NCI-H524 (cell line): ENCODE measurements at regions not wholly inside any gene's neighbourhood (a gene's known extent, or its start where the extent isn't known, plus 50 kb on each side); places are given as distances from the start of the nearest gene placed in this dataset.

Experiments
- DNase-seq, 2 experiments: peaks; one replicate each; lab custom pipeline; 2025; lab: John Stamatoyannopoulos, UW

DNA sequence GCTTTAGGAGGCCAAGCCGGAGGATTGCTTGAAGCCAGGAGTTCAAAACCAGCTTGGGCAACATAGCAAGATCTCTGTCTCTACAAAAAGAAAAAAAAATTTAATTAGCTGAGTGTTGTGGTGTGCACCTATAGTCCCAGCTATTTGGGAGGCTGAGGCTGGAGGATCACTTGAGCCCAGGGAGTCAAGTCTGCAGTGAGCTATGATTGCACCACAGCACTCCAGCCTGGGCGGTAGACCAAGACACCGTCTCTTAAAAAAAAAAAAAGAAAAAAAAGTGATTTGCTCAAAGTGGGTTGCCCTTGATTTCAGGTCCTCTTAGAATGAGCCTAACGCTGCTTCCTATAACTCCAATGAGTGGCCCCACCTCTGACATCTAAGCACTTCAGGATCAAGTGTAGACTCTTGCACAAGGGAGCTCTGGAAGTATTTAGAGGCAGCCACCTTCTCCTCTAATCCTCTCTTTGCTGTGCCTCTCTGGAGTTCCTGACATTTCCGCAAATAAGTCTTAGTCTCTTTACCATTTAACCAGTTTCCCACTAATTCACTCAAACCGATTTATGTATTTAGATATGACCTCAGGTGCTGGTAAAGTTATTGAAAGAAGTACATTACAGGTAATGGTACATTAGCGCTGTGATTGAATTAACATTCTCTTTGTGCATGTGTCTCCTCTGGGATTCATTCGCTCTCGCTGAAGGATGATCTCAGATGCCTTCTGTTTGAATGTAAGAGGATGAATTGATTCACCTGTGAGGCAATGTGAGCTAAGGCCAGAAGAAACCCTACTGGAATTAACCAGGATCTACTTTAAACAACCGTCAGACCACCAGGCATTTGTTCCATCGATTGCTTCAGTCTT is 60.8 kb upstream of the CELF2 start:
- no peak for DNase-seq

DNA sequence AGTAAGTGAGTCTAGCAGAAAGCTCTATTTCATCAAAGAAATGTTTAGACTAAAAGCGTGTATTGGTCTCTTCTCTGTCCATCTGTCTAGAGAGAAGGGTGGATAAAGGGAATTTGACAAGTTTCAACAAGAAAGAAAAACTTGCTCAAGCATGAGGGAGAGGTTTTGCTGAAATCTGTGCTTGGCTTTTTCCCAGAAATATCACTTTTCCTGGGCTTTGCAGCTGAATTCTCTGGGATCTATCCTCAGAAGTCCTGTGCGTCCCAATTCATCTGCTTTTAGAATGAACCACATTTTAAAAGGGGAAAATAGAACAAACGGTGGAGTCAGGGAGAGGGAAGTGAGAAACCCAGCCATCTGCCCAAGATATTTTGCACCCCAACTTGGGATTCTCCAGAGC is 59.6 kb upstream of the CELF2 start:
- DNase-seq, result no peak

GRCh38 chr10:10959666-10960065 is 58.0 kb upstream of the CELF2 start:
- DNase-seq, result no peak

DNA sequence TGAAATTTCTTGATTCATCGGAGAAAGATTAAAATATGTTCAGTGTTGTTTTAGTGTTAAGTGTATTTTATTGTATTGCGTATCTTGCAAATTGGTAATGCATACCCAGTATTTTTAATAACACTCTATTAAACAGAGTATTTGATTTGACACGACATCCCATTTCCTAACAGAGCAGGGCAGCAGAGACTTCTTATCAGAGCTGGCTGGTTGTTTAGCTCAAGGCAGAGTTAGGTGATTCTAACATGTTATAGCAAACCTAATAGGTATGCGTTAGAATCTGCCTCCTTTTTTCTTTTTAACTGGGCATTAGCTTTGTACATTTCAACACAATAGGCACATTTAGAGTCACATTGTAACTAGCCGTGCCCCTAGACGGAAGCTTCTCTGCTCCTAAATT is 57.1 kb upstream of the CELF2 start:
- no peak for DNase-seq

DNA sequence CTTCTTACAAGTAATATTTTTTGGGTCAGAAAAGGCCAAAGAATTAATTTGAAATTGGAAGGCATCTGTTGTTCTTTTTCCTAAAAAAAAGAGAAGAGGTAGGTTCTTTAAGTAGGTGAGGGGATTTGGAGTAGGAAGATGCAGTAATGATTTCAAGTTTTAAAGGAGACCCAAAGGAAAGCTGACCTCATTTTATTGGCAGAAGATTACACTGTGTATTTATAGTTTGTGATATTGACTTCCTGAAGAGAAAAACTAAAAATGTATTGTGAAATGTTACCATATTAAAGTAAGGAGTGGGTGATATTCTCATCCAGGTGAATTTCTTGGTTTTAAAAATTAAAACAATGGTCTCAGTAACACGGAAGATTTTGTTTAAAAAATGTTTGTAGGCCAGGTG is 56.6 kb upstream of the CELF2 start:
- DNase-seq, result no peak

- DNase-seq, result peak in 1 of 2 experiments; percentile 27
Observed at GRCh38 chr10:10967029-10967428, 50.6 kb upstream of the CELF2 start.

DNA sequence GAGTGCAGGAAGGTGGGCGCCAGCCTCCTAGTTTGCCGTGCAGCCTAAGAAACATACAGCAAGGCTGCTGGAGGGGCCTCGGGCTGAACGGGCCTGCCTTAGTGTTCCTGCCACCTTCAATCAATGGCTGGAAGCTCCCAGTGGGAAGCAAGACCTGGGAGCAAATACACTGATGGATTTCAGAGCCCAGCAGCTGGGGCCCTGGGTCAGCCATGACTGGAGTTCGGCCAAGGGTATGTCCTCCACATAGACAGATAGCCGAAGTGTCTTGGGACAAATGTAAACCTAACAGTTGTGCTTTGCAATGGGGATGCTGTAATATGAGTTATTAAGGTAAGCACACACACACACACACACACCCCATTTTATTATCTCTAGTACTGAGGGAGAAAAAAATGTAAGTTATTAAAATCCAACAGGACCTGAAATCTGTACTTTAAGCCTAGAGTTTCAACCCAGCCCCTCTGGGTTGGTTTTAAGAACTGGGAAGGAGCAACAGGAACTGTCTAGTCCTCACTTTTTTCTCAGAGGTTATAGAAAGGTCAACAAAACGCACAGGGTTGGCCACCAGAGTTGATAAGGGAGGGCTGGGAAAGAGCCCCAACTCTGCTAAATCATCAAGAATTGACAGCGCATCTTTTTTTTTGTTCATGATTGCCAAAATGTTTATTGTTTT is 50.0 kb upstream of the CELF2 start:
- no peak for DNase-seq
